ENCODE measurements at regions not wholly inside any gene's neighbourhood (a gene's known extent, or its start where the extent isn't known, plus 50 kb on each side); places are given as distances from the start of the nearest gene placed in this dataset.

- WGBS (ENCODE audit: missing lambda C conversion rate): 15% methylated on average over 12 of the region's 12 CpGs
- no peak overlapping the region for H3K4me3 ChIP-seq
- no peak for DNase-seq (ENCODE audit: low read depth in 1 of 2, low spot score in 1 of 2)
- H3K4me2 ChIP-seq: no peak overlapping the region
- H3K9me3 ChIP-seq: no peaks in the 10 kb centered on the region
- CTCF ChIA-PET: no interaction called here
- H3K27ac ChIP-seq: no peak overlapping the region
- POLR2A ChIA-PET: no interaction called here
- ATAC-seq: no peak; a peak in 1 of 6 replicates
- TF ChIP-seq HES2 (IDR thresholded peaks at IDR 0.05): no peak
- TF ChIP-seq SMC3 (IDR thresholded peaks at IDR 0.05): no peak
- no peak for FAIRE-seq
- no peaks in the 10 kb centered on the region for H3K4me1 ChIP-seq
These were observed 99.8 kb upstream of the WSCD2 start for GRCh38 chr12:108029051-108029835.

- no peak for FAIRE-seq
- no peak overlapping the region for H3K27ac ChIP-seq
These were observed 96.0 kb upstream of the WSCD2 start for GRCh38 chr12:108033090-108033489.

GRCh38 chr12:108035372-108035771, 93.7 kb upstream of the WSCD2 start:
- WGBS (ENCODE audit: missing lambda C conversion rate): 4% methylated on average over 1 of the region's 1 CpG
- no peak for FAIRE-seq
- TF ChIP-seq MAFK (IDR thresholded peaks at IDR 0.05; ENCODE audit: partially characterized antibody) (peak; percentile 63), FOXS1 (CRISPR knock-in tag; IDR thresholded peaks at IDR 0.05) (no peak), FOSL2 (IDR thresholded peaks at IDR 0.05) (no peak), FOSL2 (CRISPR knock-in tag; IDR thresholded peaks at IDR 0.05) (no peak)
- no peak overlapping the region for H3K4me2 ChIP-seq
- ChIA-PET POLR2A (no interaction called here), CTCF (interaction anchor here (1.4 kb wide), 1 partner anchor 12 kb away, joined by 4 read pairs; no protein-coding TSS in a partner anchor)
- no peak overlapping the region for H3K27ac ChIP-seq
- DNase-seq (ENCODE audit: low read depth in 1 of 2, low spot score in 1 of 2): no peak
- no peaks in the 10 kb centered on the region for H3K4me1 ChIP-seq
- H3K9me3 ChIP-seq: no peaks in the 10 kb centered on the region
- H3K4me3 ChIP-seq: no peak overlapping the region
- ATAC-seq: no peak

More at GRCh38 chr12:108033090-108033489, 96.0 kb upstream of the WSCD2 start:
- Histone ChIP-seq H3K4me3 (no peak overlapping the region), H3K4me1 (no peaks in the 10 kb centered on the region), H3K4me2 (no peak overlapping the region), H3K9me3 (no peaks in the 10 kb centered on the region)
- ChIA-PET CTCF (no interaction called here), POLR2A (no interaction called here)
- no peak for DNase-seq (ENCODE audit: low read depth in 1 of 2, low spot score in 1 of 2)
- WGBS (ENCODE audit: missing lambda C conversion rate): 21% methylated on average over 2 of the region's 2 CpGs
- peak; percentile 36 for TF ChIP-seq MAFK (IDR thresholded peaks at IDR 0.05; ENCODE audit: partially characterized antibody)
- no peak for TF ChIP-seq HEYL (CRISPR knock-in tag; IDR thresholded peaks at IDR 0.05)
- no peak for TF ChIP-seq KDM5A (IDR thresholded peaks at IDR 0.05)
- no peak for TF ChIP-seq CTCF (IDR thresholded peaks at IDR 0.05)
- TF ChIP-seq SREBF2 (IDR thresholded peaks at IDR 0.05): no peak
- TF ChIP-seq CHD2 (IDR thresholded peaks at IDR 0.05; ENCODE audit: low read length, partially characterized antibody): no peak
- TF ChIP-seq CBX2 (IDR thresholded peaks at IDR 0.05; ENCODE audit: borderline replicate concordance, low read depth): no peak
- ATAC-seq: no peak

GRCh38 chr12:108037960-108038359, 91.1 kb upstream of the WSCD2 start:
- FAIRE-seq: no peak
- no peak for DNase-seq (ENCODE audit: low read depth in 1 of 2, low spot score in 1 of 2)
- Histone ChIP-seq H3K4me1 (no peaks in the 10 kb centered on the region), H3K9me3 (no peaks in the 10 kb centered on the region), H3K4me3 (no peak overlapping the region), H3K27ac (no peak overlapping the region), H3K4me2 (no peak overlapping the region)
- ChIA-PET POLR2A (no interaction called here), CTCF (no interaction called here)
- 13% methylated on average over 5 of the region's 5 CpGs for WGBS (ENCODE audit: missing lambda C conversion rate)
- ATAC-seq: no peak
- TF ChIP-seq JUNB (IDR thresholded peaks at IDR 0.05) (no peak), HMGXB4 (CRISPR knock-in tag; IDR thresholded peaks at IDR 0.05; ENCODE audit: borderline replicate concordance) (no peak), HOXB13 (CRISPR knock-in tag; IDR thresholded peaks at IDR 0.05; ENCODE audit: low read depth) (no peak), ZC3H11A (IDR thresholded peaks at IDR 0.05) (no peak), TFCP2L1 (CRISPR knock-in tag; IDR thresholded peaks at IDR 0.05) (no peak), REST (IDR thresholded peaks at IDR 0.05) (no peak), POLR2AphosphoS2 (conservative IDR thresholded peaks at IDR 0.05; ENCODE audit: low read length) (no peak), PBX3 (IDR thresholded peaks at IDR 0.05) (no peak), ATOH8 (CRISPR knock-in tag; IDR thresholded peaks at IDR 0.05; ENCODE audit: low read depth) (no peak)

Measured in A549 (cell line).